AG04449 (cell line): ENCODE measurements at regions not wholly inside any gene's neighbourhood (a gene's known extent, or its start where the extent isn't known, plus 50 kb on each side); places are given as distances from the start of the nearest gene placed in this dataset.

Source experiments
- CTCF ChIA-PET: fragments of 350-600 bp; formaldehyde crosslinking; extraction: SDS; loops from one replicate; lab custom pipeline; 2021; ENCODE audit warnings: antibody characterized with exemption; lab: Yijun Ruan, JAX
- POLR2A ChIA-PET: fragments of 400-600, 350-600 bp; formaldehyde crosslinking; extraction: SDS; loops from one replicate; lab custom pipeline; 2020; ENCODE audit warnings: antibody characterized with exemption, inconsistent platforms; lab: Yijun Ruan, JAX
- DNase-seq: peaks from one replicate; pipeline ENCODE4 v3.0.0-alpha.2; 2010; ENCODE audit warnings: low read depth, low spot score
- H3K4me3 ChIP-seq: 2 replicates; pipeline ENCODE4 v1.5.1; 2011; ENCODE audit warnings: low read depth, mild to moderate bottlenecking, control low read depth, low read length
- CTCF ChIP-seq: IDR thresholded peaks from one replicate; pipeline ENCODE4 v1.5.1; 2011; ENCODE audit warnings: mild to moderate bottlenecking, moderate library complexity, low read length, control low read depth, inconsistent platforms; ENCODE audit not compliant: insufficient read depth; ENCODE audit errors: missing control alignments

- DNase-seq = no peak
- ChIA-PET CTCF (no interaction called here), POLR2A (no interaction called here)
- TF ChIP-seq CTCF = no peak
- no peak overlapping the region for H3K4me3 ChIP-seq
Measured at GRCh38 chr13:69603144-69603853, 504.3 kb upstream of the ATXN8OS start.

GRCh38 chr13:69601661-69602060 is 506.0 kb upstream of the ATXN8OS start:
- TF ChIP-seq CTCF = no peak
- CTCF ChIA-PET = no interaction called here
- DNase-seq = no peak
- H3K4me3 ChIP-seq = no peak overlapping the region
- POLR2A ChIA-PET = no interaction called here

GRCh38 chr13:69600811-69601210 is 506.8 kb upstream of the ATXN8OS start:
- TF ChIP-seq CTCF = no peak
- CTCF ChIA-PET = no interaction called here
- POLR2A ChIA-PET = no interaction called here
- DNase-seq = no peak
- no peak overlapping the region for H3K4me3 ChIP-seq

- POLR2A ChIA-PET = no interaction called here
- no peak overlapping the region for H3K4me3 ChIP-seq
- no peak for DNase-seq
- TF ChIP-seq CTCF = no peak
- CTCF ChIA-PET = no interaction called here
Measured at GRCh38 chr13:69597088-69597487, 510.5 kb upstream of the ATXN8OS start.

- CTCF ChIA-PET = no interaction called here
- POLR2A ChIA-PET = no interaction called here
- TF ChIP-seq CTCF = no peak
- no peak overlapping the region for H3K4me3 ChIP-seq
- DNase-seq = no peak
Measured at GRCh38 chr13:69595181-69595580, 512.4 kb upstream of the ATXN8OS start.

- no peak for TF ChIP-seq CTCF
- DNase-seq = no peak
- H3K4me3 ChIP-seq = no peak overlapping the region
- POLR2A ChIA-PET = no interaction called here
- CTCF ChIA-PET = no interaction called here
Measured at GRCh38 chr13:69591437-69591836, 516.2 kb upstream of the ATXN8OS start.
